H1 (cell line): ENCODE measurements at regions not wholly inside any gene's neighbourhood (a gene's known extent, or its start where the extent isn't known, plus 50 kb on each side); places are given as distances from the start of the nearest gene placed in this dataset.

Source experiments
- CTCF ChIA-PET: fragments of 300-600 bp; sonication (Branson Sonifier 250); formaldehyde crosslinking; loops from one replicate; lab custom pipeline; 2021; ENCODE audit not compliant: partially characterized antibody; lab: Charles Lee
- POLR2A ChIA-PET: fragments of 300-600 bp; sonication (Branson Sonifier 250); formaldehyde crosslinking; loops from one replicate; lab custom pipeline; 2021; ENCODE audit warnings: inconsistent platforms; ENCODE audit not compliant: partially characterized antibody; lab: Charles Lee
- DNase-seq, 2 experiments: peaks; one replicate each; pipeline versions ENCODE4 v3.0.0 to v3.0.0-alpha.2; 2010 to 2022; ENCODE audit warnings: low spot score in 2 of 2, low read depth in 1 of 2, mixed read lengths in 1 of 2
- FAIRE-seq: peaks from 2 replicates; lab custom pipeline; 2011; peaks lifted over from hg19 to GRCh38; lab: Jason Lieb, UNC
- H2AFZ ChIP-seq: 2 replicates; pipeline ENCODE4 v1.8.1; 2012; ENCODE audit warnings: low read length, inconsistent platforms
- H2AK5ac ChIP-seq: 2 replicates; pipeline ENCODE4 v1.6.1; 2013; ENCODE audit warnings: low read depth, low read length
- H2BK120ac ChIP-seq: replicated peaks from 2 replicates; pipeline ENCODE3; 2013; ENCODE audit warnings: low read depth, low read length, inconsistent platforms
- H2BK12ac ChIP-seq: 2 replicates; pipeline ENCODE4 v1.6.1; 2013; ENCODE audit warnings: low read depth, low read length
- H2BK15ac ChIP-seq: 2 replicates; pipeline ENCODE4 v1.6.1; 2013; ENCODE audit warnings: low read length
- H2BK20ac ChIP-seq: 2 replicates; pipeline ENCODE4 v1.6.1; 2013; ENCODE audit warnings: low read length
- H2BK5ac ChIP-seq: 2 replicates; pipeline ENCODE4 v1.6.1; 2013; ENCODE audit warnings: low read depth, low read length
- H3K14ac ChIP-seq: 2 replicates; pipeline ENCODE4 v1.6.1; 2013; ENCODE audit warnings: inconsistent platforms; ENCODE audit not compliant: insufficient read length
- H3K18ac ChIP-seq: 2 replicates; pipeline ENCODE4 v1.6.1; 2013; ENCODE audit warnings: low read length; ENCODE audit errors: extremely low read depth
- H3K23ac ChIP-seq: 2 replicates; pipeline ENCODE4 v1.6.1; 2013; ENCODE audit warnings: inconsistent platforms; ENCODE audit not compliant: insufficient read length
- H3K23me2 ChIP-seq: 2 replicates; pipeline ENCODE4 v1.6.1; 2013; ENCODE audit warnings: low read depth, low read length
- H3K27ac ChIP-seq: 2 replicates; pipeline ENCODE4 v1.6.1; 2011; ENCODE audit warnings: low read depth, low read length, inconsistent platforms
- H3K27me3 ChIP-seq, 4 experiments: replicated peaks in 1 of 4; 1 replicate in 1 of 4; 2 replicates in 3 of 4; pipeline versions ENCODE4 v1.6.1 to v1.8.1; 2011 to 2013; ENCODE audit warnings: low read length in 3 of 4, mild to moderate bottlenecking in 3 of 4, inconsistent platforms in 2 of 4, mixed read lengths in 2 of 4, moderate library complexity in 1 of 4; ENCODE audit not compliant: control insufficient read depth in 3 of 4, insufficient read depth in 3 of 4; ENCODE audit errors: extremely low read depth in 1 of 4
- H3K36me3 ChIP-seq, 4 experiments: 2 replicates each; pipeline versions ENCODE4 v1.6.1 to v1.8.1; 2011 to 2013; ENCODE audit warnings: mild to moderate bottlenecking in 4 of 4, low read length in 3 of 4, moderate library complexity in 2 of 4, control low read depth in 1 of 4, inconsistent platforms in 1 of 4; ENCODE audit not compliant: insufficient read depth in 4 of 4, control insufficient read depth in 2 of 4
- H3K4ac ChIP-seq: replicated peaks from 2 replicates; pipeline ENCODE3; 2013; ENCODE audit warnings: low read length, low read depth, mixed read lengths, inconsistent platforms; ENCODE audit not compliant: insufficient read length
- H3K4me1 ChIP-seq, 4 experiments: replicated peaks in 1 of 4; 1 replicate in 1 of 4; 2 replicates in 3 of 4; pipeline versions ENCODE4 v1.6.1 to v1.8.1; 2011 to 2013; ENCODE audit warnings: low read length in 3 of 4, inconsistent platforms in 2 of 4, mixed read lengths in 1 of 4; ENCODE audit not compliant: insufficient read depth in 4 of 4, control insufficient read depth in 3 of 4
- H3K4me2 ChIP-seq, 2 experiments: 2 replicates each; pipeline versions ENCODE4 v1.6.1 to v1.8.1; 2011 to 2013; ENCODE audit warnings: low read depth in 2 of 2, low read length in 2 of 2, control low read depth in 1 of 2, inconsistent platforms in 1 of 2, mild to moderate bottlenecking in 1 of 2; ENCODE audit not compliant: insufficient read depth in 1 of 2
- H3K4me3 ChIP-seq, 4 experiments: fragments of 200-600, 300-600 bp in 1 of 4; sonication (generic), shearing (Covaris generic), sonication (Bioruptor Twin) in 1 of 4; 2 replicates each; pipeline versions ENCODE4 v1.5.1 to v1.8.1; 2011 to 2016; ENCODE audit warnings: low read length in 4 of 4, low read depth in 3 of 4, control low read depth in 2 of 4, inconsistent platforms in 2 of 4, mild to moderate bottlenecking in 2 of 4, mixed read lengths in 1 of 4, moderate library complexity in 1 of 4; ENCODE audit not compliant: insufficient read depth in 2 of 4; ENCODE audit errors: extremely low read depth in 1 of 4
- H3K56ac ChIP-seq: replicated peaks from 2 replicates; pipeline ENCODE3; 2013; ENCODE audit warnings: low read depth, mild to moderate bottlenecking, mixed read lengths, low read length, inconsistent platforms; ENCODE audit not compliant: insufficient read length
- H3K79me1 ChIP-seq: 2 replicates; pipeline ENCODE4 v1.6.1; 2013; ENCODE audit warnings: low read depth, low read length, control low read depth
- H3K79me2 ChIP-seq, 2 experiments: 2 replicates each; pipeline versions ENCODE4 v1.6.1 to v1.8.1; 2012 to 2013; ENCODE audit warnings: low read length in 2 of 2, mild to moderate bottlenecking in 2 of 2, inconsistent platforms in 1 of 2; ENCODE audit not compliant: insufficient read depth in 2 of 2, control insufficient read depth in 1 of 2
- H3K9ac ChIP-seq, 4 experiments: replicated peaks in 1 of 4; 1 replicate in 1 of 4; 2 replicates in 3 of 4; pipeline versions ENCODE4 v1.6.1 to v1.8.1; 2011 to 2013; ENCODE audit warnings: low read depth in 3 of 4, low read length in 3 of 4, control low read depth in 2 of 4, mild to moderate bottlenecking in 2 of 4, moderate library complexity in 2 of 4, inconsistent platforms in 1 of 4; ENCODE audit errors: extremely low read depth in 1 of 4
- H3K9me3 ChIP-seq, 2 experiments: 2 replicates each; pipeline versions ENCODE4 v1.6.1 to v1.8.1; 2012 to 2013; ENCODE audit warnings: mild to moderate bottlenecking in 2 of 2, moderate library complexity in 2 of 2, control low read depth in 1 of 2, inconsistent platforms in 1 of 2, low read depth in 1 of 2, low read length in 1 of 2, mixed read lengths in 1 of 2; ENCODE audit not compliant: insufficient read depth in 2 of 2
- H4K20me1 ChIP-seq, 2 experiments: replicated peaks in 1 of 2; 2 replicates each; pipeline versions ENCODE3 to v1.8.1; 2011 to 2013; ENCODE audit warnings: inconsistent platforms in 2 of 2, low read length in 2 of 2, mild to moderate bottlenecking in 1 of 2; ENCODE audit not compliant: insufficient read depth in 2 of 2, control insufficient read depth in 1 of 2
- H4K5ac ChIP-seq: 2 replicates; pipeline ENCODE4 v1.6.1; 2013; ENCODE audit warnings: low read length, low read depth, mixed read lengths, inconsistent platforms; ENCODE audit not compliant: insufficient read length
- H4K8ac ChIP-seq: 2 replicates; pipeline ENCODE4 v1.8.0; 2013; ENCODE audit warnings: mild to moderate bottlenecking, moderate library complexity, low read length, inconsistent platforms; ENCODE audit not compliant: insufficient read depth; ENCODE audit errors: extremely low read depth
- H4K91ac ChIP-seq: replicated peaks from 2 replicates; pipeline ENCODE3; 2013; ENCODE audit warnings: low read length, mixed read lengths, inconsistent platforms; ENCODE audit not compliant: insufficient read length
- BACH1 ChIP-seq: IDR thresholded peaks from 2 replicates; pipeline ENCODE4 v1.6.1; 2012; ENCODE audit warnings: low read length, improper control_type of control experiment
- CHD1 ChIP-seq: IDR thresholded peaks from 2 replicates; pipeline ENCODE4 v1.6.1; 2012; ENCODE audit warnings: low read depth, low read length, improper control_type of control experiment
- CREB1 ChIP-seq: IDR thresholded peaks from 2 replicates; pipeline ENCODE4 v1.6.1; 2012; ENCODE audit warnings: inconsistent platforms
- GABPA ChIP-seq: IDR thresholded peaks from 2 replicates; pipeline ENCODE4 v1.6.1; 2011; ENCODE audit warnings: mild to moderate bottlenecking, low read length, moderate library complexity, borderline replicate concordance; ENCODE audit not compliant: insufficient read depth
- KDM1A ChIP-seq: fragments of 200-600, 300-600 bp; sonication (generic); IDR thresholded peaks from 2 replicates; pipeline ENCODE4 v1.7.1; 2016; ENCODE audit warnings: mild to moderate bottlenecking, low read length, borderline replicate concordance
- KDM5A ChIP-seq: fragments of 200-600 bp; IDR thresholded peaks from 2 replicates; pipeline ENCODE4 v1.7.1; 2012; ENCODE audit warnings: mild to moderate bottlenecking, low read length, inconsistent platforms, mixed read lengths
- MAFK ChIP-seq: IDR thresholded peaks from 2 replicates; pipeline ENCODE4 v1.6.1; 2012; ENCODE audit warnings: low read depth, mild to moderate bottlenecking, improper control_type of control experiment, low read length
- PHF8 ChIP-seq: fragments of 200-600 bp; sonication (generic); conservative IDR thresholded peaks from 2 replicates; pipeline ENCODE4 v1.7.1; 2012; ENCODE audit warnings: low read depth, mild to moderate bottlenecking, inconsistent platforms, low read length, moderate library complexity
- RFX5 ChIP-seq: IDR thresholded peaks from 2 replicates; pipeline ENCODE4 v1.6.1; 2011; ENCODE audit warnings: low read depth, low read length, improper control_type of control experiment, borderline replicate concordance
- RXRA ChIP-seq: IDR thresholded peaks from 2 replicates; pipeline ENCODE4 v1.6.1; 2011; ENCODE audit warnings: low read depth, mild to moderate bottlenecking, low read length, moderate library complexity; ENCODE audit not compliant: insufficient read depth
- SUZ12 ChIP-seq: fragments of 200-600 bp; sonication (generic); IDR thresholded peaks from 2 replicates; pipeline ENCODE4 v1.6.1; 2012; ENCODE audit warnings: mild to moderate bottlenecking, inconsistent platforms, low read length, moderate library complexity, mixed read lengths
- TAF1 ChIP-seq: IDR thresholded peaks from 2 replicates; pipeline ENCODE4 v1.6.1; 2011; ENCODE audit warnings: mild to moderate bottlenecking, low read depth, low read length
- TAF7 ChIP-seq: optimal IDR thresholded peaks from 2 replicates; pipeline ENCODE3; 2011; ENCODE audit warnings: low read depth, mild to moderate bottlenecking, inconsistent platforms, low read length, moderate library complexity, borderline replicate concordance
- TCF12 ChIP-seq: IDR thresholded peaks from 2 replicates; pipeline ENCODE4 v1.6.1; 2011; ENCODE audit warnings: low read depth, mild to moderate bottlenecking, low read length
- WGBS, 2 experiments: shearing (Covaris generic) in 1 of 2; methylation state at CpG; one replicate each; pipeline versions ENCODE4 v1.1.6 to v1.1.7; 2013 to 2015; ENCODE audit warnings: low lambda C conversion rate in 2 of 2, mixed read lengths in 2 of 2, inconsistent platforms in 1 of 2, low coverage in 1 of 2, missing lambda C conversion rate in 1 of 2; ENCODE audit not compliant: insufficient replicate concordance in 2 of 2, insufficient coverage in 1 of 2, insufficient read length in 1 of 2; ENCODE audit errors: extremely low coverage in 1 of 2, missing lambda C conversion rate in 1 of 2; 5-methylcytosine and 5-hydroxymethylcytosine counted together

- TF ChIP-seq KDM1A: no peak
Observed at GRCh38 chr14:26846388-26846787, 248.6 kb upstream of the NOVA1 start (continued).

- H3K9ac ChIP-seq: no peak overlapping the region
- H3K4me2 ChIP-seq: no peak overlapping the region
- no peaks in the 10 kb centered on the region for H3K9me3 ChIP-seq
- H3K4me3 ChIP-seq: no peak overlapping the region
- no peak overlapping the region for H3K27ac ChIP-seq
- H3K23ac ChIP-seq: no peak overlapping the region
- H2BK20ac ChIP-seq: no peak overlapping the region
- H4K91ac ChIP-seq: no peak overlapping the region
- 76% methylated on average over 4 of the region's 4 CpGs; no CpG with 5 or more reads in 1 of the 2 experiments for WGBS, 2 experiments
- H4K20me1 ChIP-seq: no peaks in the 10 kb centered on the region
- no peaks in the 10 kb centered on the region for H3K36me3 ChIP-seq
- H2BK120ac ChIP-seq: no peak overlapping the region
- no peak overlapping the region for H3K4ac ChIP-seq
- no peak overlapping the region for H3K18ac ChIP-seq
- no peak overlapping the region for H2BK15ac ChIP-seq
- no peaks in the 10 kb centered on the region for H3K79me1 ChIP-seq
- H3K27me3 ChIP-seq: no peaks in the 10 kb centered on the region
- no peaks in the 10 kb centered on the region for H3K79me2 ChIP-seq
- no peaks in the 10 kb centered on the region for H3K4me1 ChIP-seq
- H3K56ac ChIP-seq: no peak overlapping the region
- no peak overlapping the region for H2AFZ ChIP-seq
- no peak overlapping the region for H2BK5ac ChIP-seq
- 0 out of 2 replicates have a peak, but pooled peaks cover 2% of the 10 kb centered on the region for H3K23me2 ChIP-seq
- no peak for DNase-seq
- no peak overlapping the region for H4K5ac ChIP-seq
- no peak overlapping the region for H3K14ac ChIP-seq
- POLR2A ChIA-PET: no interaction called here
- H2BK12ac ChIP-seq: no peak overlapping the region
- no peak overlapping the region for H4K8ac ChIP-seq
- CTCF ChIA-PET: no interaction called here
- no peak for FAIRE-seq
- H2AK5ac ChIP-seq: no peak overlapping the region
- TF ChIP-seq RFX5 (no peak), BACH1 (no peak), TCF12 (no peak), CREB1 (no peak), CHD1 (no peak), MAFK (no peak), GABPA (no peak), TAF7 (no peak), SUZ12 (no peak), TAF1 (no peak), RXRA (no peak), PHF8 (no peak), KDM5A (no peak)
Observed at GRCh38 chr14:26849514-26849913, 251.7 kb upstream of the NOVA1 start.
